Tongue (tissue), 1 donor: ENCODE measurements at regions not wholly inside any gene's neighbourhood (a gene's known extent, or its start where the extent isn't known, plus 50 kb on each side); places are given as distances from the start of the nearest gene placed in this dataset.

Experiments
- DNase-seq: peaks from one replicate; pipeline ENCODE4 v3.0.0-alpha.2; 2015

GRCh38 chr2:237271698-237272652 is 142.0 kb downstream of the COL6A3 start:
- DNase-seq = no peak
